ENCODE measurements at regions not wholly inside any gene's neighbourhood (a gene's known extent, or its start where the extent isn't known, plus 50 kb on each side); places are given as distances from the start of the nearest gene placed in this dataset.

GRCh38 chr12:124726596-124727263 is 136.9 kb downstream of the SCARB1 start:
- Histone ChIP-seq H3K4me1 (ENCODE audit: insufficient read depth, low read length, severe bottlenecking) (no peaks in the 10 kb centered on the region), H3K4me3 (ENCODE audit: low read depth, low read length, poor library complexity, severe bottlenecking) (no peak overlapping the region), H3K4me2 (ENCODE audit: low read length) (no peak overlapping the region), H3K79me2 (ENCODE audit: insufficient read depth, low read length) (no peaks in the 10 kb centered on the region), H3K9me3 (ENCODE audit: low read length) (no peaks in the 10 kb centered on the region), H2AFZ (ENCODE audit: low read length) (no peak overlapping the region), H3K36me3 (ENCODE audit: insufficient read depth, low read length) (no peaks in the 10 kb centered on the region; the same call in 1 of the 2 replicates), H3K9me2 (ENCODE audit: low read depth, low read length) (no peaks in the 10 kb centered on the region), H3K27me3 (ENCODE audit: insufficient read depth, low read length) (peaks cover 9% of the 10 kb centered on the region; the same call in 1 of the 2 replicates), H3K27ac (ENCODE audit: low read depth, low read length, poor library complexity, severe bottlenecking) (no peak overlapping the region), H3F3A (ENCODE audit: insufficient read depth, low read length) (no peaks in the 10 kb centered on the region), H3K9ac (ENCODE audit: low read length) (no peak overlapping the region), H4K20me1 (ENCODE audit: insufficient read depth, low read length) (no peaks in the 10 kb centered on the region)
- TF ChIP-seq EZH2 (IDR thresholded peaks at IDR 0.05; ENCODE audit: borderline replicate concordance, low read length) (no peak), CTCF (IDR thresholded peaks at IDR 0.05; ENCODE audit: low read length) (no peak)

- H3K27ac ChIP-seq (ENCODE audit: low read depth, low read length, poor library complexity, severe bottlenecking): no peak overlapping the region
Measured at GRCh38 chr12:124725597-124726237, 137.9 kb downstream of the SCARB1 start.

GRCh38 chr12:124725099-124725498 is 138.6 kb downstream of the SCARB1 start:
- no peaks in the 10 kb centered on the region for H3K9me2 ChIP-seq (ENCODE audit: low read depth, low read length)
- H3K4me1 ChIP-seq (ENCODE audit: insufficient read depth, low read length, severe bottlenecking): no peaks in the 10 kb centered on the region
- no peaks in the 10 kb centered on the region for H3F3A ChIP-seq (ENCODE audit: insufficient read depth, low read length)
- H3K36me3 ChIP-seq (ENCODE audit: insufficient read depth, low read length): no peaks in the 10 kb centered on the region; the same call in 1 of the 2 replicates
- H3K27ac ChIP-seq (ENCODE audit: low read depth, low read length, poor library complexity, severe bottlenecking): no peak overlapping the region
- no peaks in the 10 kb centered on the region for H3K79me2 ChIP-seq (ENCODE audit: insufficient read depth, low read length)
- no peak overlapping the region for H3K9ac ChIP-seq (ENCODE audit: low read length)
- no peak overlapping the region for H2AFZ ChIP-seq (ENCODE audit: low read length)
- H3K4me2 ChIP-seq (ENCODE audit: low read length): no peak overlapping the region
- H3K27me3 ChIP-seq (ENCODE audit: insufficient read depth, low read length): peaks cover 5% of the 10 kb centered on the region
- TF ChIP-seq CTCF (IDR thresholded peaks at IDR 0.05; ENCODE audit: low read length): no peak
- no peak for TF ChIP-seq EZH2 (IDR thresholded peaks at IDR 0.05; ENCODE audit: borderline replicate concordance, low read length)
- H3K4me3 ChIP-seq (ENCODE audit: low read depth, low read length, poor library complexity, severe bottlenecking): no peak overlapping the region
- H4K20me1 ChIP-seq (ENCODE audit: insufficient read depth, low read length): no peaks in the 10 kb centered on the region
- no peaks in the 10 kb centered on the region for H3K9me3 ChIP-seq (ENCODE audit: low read length)

More at GRCh38 chr12:124725597-124726237, 137.9 kb downstream of the SCARB1 start:
- H3K79me2 ChIP-seq (ENCODE audit: insufficient read depth, low read length): no peaks in the 10 kb centered on the region
- H3K9ac ChIP-seq (ENCODE audit: low read length): no peak overlapping the region
- no peaks in the 10 kb centered on the region for H3K9me3 ChIP-seq (ENCODE audit: low read length)
- H3K27me3 ChIP-seq (ENCODE audit: insufficient read depth, low read length): peaks cover 9% of the 10 kb centered on the region
- no peaks in the 10 kb centered on the region for H3K4me1 ChIP-seq (ENCODE audit: insufficient read depth, low read length, severe bottlenecking)
- no peaks in the 10 kb centered on the region; the same call in 1 of the 2 replicates for H3K36me3 ChIP-seq (ENCODE audit: insufficient read depth, low read length)
- no peak overlapping the region for H3K4me3 ChIP-seq (ENCODE audit: low read depth, low read length, poor library complexity, severe bottlenecking)
- no peaks in the 10 kb centered on the region for H4K20me1 ChIP-seq (ENCODE audit: insufficient read depth, low read length)
- H3K9me2 ChIP-seq (ENCODE audit: low read depth, low read length): no peaks in the 10 kb centered on the region
- no peak overlapping the region for H2AFZ ChIP-seq (ENCODE audit: low read length)
- H3K4me2 ChIP-seq (ENCODE audit: low read length): no peak overlapping the region
- no peak for TF ChIP-seq CTCF (IDR thresholded peaks at IDR 0.05; ENCODE audit: low read length)
- no peak for TF ChIP-seq EZH2 (IDR thresholded peaks at IDR 0.05; ENCODE audit: borderline replicate concordance, low read length)
- no peaks in the 10 kb centered on the region for H3F3A ChIP-seq (ENCODE audit: insufficient read depth, low read length)

All from OCI-LY1 (cell line).